SHP77 treated with DMSO at 0.1 percent for 48 hours (cell line): ENCODE measurements at regions not wholly inside any gene's neighbourhood (a gene's known extent, or its start where the extent isn't known, plus 50 kb on each side); places are given as distances from the start of the nearest gene placed in this dataset.

Experiments used
- DNase-seq: peaks from one replicate; lab custom pipeline; 2025; lab: John Stamatoyannopoulos, UW

DNA sequence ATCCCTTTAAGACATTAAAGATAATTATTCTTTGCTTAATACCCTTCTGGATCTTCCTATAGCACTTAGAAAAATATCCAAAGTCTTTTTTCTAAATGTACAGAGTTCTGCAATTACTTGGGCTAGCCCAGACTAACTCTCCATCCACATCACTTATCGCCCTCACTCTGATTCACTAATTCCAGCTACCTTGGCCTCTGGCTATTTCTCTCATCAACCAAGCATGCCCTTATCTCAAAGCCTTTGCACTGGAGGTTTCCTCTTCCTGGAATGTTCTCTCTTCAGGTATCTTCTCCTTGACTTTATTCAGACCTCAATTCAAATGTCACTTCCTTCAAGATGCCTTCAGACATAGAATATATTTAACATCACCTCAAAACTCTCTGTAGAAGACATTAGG, 345.1 kb upstream of the SMIM31 start:
- DNase-seq: no peak

DNA sequence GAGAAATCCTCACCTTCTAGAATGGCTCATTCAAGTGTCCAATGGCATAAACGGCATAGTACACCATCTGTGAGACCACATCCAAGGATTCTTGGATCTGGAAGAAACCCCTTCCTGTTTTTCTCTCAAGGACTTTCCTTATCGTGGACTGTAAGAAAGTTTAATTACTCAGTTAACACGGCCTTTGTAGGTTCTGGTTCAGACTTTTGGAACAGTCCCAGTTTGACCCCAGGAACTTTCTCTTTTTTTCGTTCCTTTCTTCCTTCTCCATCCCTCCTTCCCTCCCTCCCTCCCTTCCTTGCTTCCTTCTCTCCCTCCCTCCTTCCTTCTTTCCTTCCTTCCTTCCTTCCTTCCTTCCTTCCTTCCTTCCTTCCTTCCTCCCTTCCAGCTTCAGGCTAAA, 343.5 kb upstream of the SMIM31 start:
- DNase-seq: no peak

DNA sequence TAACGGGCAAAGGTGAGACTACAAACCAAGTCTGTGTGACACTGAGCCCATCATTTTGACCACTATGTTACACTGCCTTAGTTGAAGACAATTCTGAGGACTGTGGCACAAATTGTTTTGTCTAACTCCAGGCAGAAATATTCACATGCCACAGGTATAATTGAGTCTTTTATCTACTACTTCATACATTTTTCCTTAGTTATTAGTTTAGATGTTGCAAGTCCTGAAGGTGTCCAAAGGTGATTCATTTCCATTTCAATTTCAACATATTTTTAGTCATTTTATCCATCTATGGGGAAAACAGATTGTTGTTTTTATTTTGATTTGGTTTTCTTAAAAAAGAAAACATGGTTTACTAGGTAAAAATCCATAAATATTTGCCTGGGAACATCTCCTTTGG, 341.7 kb upstream of the SMIM31 start:
- DNase-seq: no peak

DNA sequence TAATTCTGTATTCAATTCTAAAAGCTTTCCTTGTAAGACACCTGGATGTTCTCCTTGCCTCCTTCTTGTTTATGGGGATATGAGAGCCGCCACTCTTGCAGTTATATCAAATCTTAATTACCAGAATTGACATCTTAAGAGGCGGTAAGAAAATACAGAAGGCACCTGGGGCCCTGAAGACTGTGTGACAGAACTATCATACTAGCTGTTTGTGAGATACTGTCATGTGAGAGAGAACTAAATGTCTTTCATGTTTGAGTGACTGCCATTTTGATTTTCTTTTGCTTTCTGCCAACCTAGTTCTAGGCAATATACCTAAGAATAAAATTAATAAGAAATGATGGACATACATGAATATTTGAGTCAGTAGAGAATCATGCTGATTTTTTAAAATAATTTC, 340.2 kb upstream of the SMIM31 start:
- DNase-seq: no peak

DNA sequence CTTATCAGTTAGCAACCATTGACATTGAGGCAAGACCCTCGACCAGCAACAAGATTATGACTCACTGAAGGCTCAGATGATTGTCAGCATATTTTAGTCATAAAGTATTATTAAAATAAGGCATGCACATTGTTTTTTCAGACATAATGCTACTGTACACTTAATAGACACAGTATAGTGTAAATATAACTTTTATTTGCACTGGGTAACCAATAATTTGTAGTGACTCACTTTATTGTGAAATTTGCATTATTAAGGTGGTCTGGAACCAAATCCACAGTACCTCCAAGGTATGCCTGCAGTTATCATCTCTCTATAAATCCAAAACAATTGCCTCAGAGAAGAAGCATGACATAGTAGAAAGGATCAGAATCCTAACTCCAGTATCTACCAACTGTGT, 330.1 kb upstream of the SMIM31 start:
- no peak for DNase-seq

DNA sequence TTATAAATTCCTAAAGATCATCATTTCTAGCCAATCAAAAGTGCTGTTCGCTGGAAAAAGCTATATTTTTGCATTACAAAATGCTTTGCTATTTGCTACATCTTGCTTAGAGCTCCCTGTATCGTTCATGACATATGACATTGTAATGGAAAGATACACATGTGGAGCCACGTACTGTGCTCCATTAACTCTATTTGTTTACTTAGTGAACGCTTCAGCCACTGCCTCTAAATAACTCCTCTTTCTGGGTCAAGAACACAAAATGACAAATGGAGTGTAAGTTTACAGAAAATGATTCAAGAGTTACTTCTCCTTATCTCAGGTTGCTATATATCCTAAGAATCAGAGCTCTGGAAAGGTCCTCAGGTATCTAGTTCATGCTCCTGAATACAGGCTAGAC, 329.1 kb upstream of the SMIM31 start:
- no peak for DNase-seq

DNA sequence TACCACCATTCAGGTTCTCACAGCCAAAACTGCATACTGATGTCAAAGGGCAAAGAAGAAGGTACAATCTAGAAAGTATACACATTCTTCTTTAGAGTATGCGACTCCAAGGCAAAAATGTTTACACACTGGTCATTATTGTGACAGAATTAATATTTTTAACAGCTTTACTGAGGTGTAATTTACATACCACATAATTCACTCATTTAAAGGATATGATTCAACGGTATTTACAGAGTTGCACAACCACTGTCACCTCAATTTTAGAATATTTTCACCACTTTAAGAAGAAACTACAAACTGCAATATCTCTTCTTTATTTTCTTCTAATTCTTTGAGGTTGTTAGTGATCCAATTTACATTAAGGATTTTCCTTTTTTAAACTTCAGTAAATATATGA, 325.4 kb upstream of the SMIM31 start:
- no peak for DNase-seq

DNA sequence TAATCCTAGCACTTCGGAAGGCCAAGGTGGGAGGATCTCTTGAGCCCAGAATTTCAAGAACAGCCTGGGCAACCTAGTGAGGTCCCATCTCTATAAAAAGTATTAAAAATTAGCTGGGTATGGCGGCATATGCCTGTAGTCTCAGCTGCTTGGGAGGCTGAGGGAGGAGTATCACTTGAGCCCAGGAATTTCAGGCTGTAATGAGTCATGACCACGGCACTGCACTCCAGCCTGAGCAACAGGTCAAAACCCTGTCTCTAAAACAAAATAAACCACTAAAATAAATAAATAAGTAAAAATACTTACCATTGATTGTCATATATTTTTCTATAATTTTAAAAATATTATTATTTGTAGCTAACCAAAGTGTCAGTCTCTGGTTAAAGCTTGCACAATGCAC, 315.6 kb upstream of the SMIM31 start:
- DNase-seq: no peak

DNA sequence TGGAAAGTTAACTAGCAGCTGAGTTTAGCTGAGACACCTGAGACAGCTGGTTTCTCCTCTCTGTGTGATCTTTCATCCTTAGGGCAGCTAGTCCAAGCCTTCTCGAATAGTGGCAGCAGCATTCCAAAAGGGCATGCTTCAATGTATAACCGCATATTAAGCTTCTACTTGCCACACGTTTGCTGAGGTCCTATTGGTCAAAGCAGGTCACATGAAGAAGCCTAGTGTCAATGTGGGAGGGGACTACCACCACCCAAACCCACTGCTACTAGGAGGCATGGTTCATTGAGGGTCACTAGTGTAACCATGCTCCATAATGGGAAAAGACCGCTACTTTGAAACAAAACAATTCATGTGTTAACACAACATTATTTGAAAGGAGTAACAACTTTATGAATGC, 314.9 kb upstream of the SMIM31 start:
- DNase-seq: no peak

DNA sequence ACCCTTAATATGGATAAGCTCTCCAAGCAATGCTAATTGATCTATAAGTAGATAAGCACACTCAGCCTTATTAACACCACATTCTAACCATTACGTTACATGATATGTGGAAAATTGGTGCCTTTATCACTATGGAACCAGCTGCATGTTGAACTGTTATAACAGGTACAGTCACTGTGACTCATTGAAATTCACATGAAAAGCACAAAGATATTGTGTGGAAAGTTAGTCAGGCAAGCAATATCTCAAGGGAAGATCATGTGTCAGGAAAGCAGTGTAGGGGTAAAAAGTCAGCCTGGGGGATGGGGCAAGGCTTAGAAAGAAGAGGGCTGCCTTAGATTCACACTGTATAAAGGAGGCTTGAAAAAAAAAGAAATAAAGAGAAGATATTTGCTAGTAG, 313.7 kb upstream of the SMIM31 start:
- no peak for DNase-seq

DNA sequence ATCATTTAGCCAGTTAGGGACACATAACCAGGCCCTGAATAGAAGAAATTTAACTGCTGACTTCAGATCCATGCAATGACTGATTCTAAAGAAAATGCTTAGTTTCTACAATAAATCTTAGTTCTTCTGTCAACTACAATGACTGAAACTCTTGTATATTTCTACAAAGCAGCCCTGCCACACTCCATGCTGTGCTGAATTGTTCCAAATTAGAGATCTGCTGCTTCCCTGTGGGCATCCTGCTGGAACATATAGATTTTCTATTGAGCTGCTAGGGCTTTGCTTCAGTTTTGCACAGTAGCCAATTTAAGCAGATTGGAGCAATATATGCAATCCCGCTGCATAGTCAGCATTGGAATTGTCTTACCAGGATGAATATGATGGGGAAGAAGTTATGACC, 312.8 kb upstream of the SMIM31 start:
- DNase-seq: no peak

DNA sequence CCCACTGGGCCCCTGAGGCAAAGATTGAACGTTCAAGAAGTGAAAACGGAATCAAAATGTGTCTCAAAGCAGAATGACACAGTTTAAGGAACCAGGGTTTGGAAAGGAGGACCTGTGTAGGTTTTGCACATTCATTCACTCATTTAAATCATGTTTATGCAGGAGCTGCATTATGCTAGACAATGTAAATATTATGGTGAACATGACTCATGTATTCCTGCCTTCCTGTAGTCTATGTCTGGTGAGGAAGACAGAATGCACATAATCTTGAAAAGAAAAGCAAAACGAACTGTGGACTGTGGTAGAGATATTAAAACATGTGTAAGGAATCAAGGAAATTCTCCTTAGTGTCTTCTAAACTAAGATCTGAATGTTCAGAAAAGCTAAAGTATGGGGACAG, 311.8 kb upstream of the SMIM31 start:
- DNase-seq: no peak

DNA sequence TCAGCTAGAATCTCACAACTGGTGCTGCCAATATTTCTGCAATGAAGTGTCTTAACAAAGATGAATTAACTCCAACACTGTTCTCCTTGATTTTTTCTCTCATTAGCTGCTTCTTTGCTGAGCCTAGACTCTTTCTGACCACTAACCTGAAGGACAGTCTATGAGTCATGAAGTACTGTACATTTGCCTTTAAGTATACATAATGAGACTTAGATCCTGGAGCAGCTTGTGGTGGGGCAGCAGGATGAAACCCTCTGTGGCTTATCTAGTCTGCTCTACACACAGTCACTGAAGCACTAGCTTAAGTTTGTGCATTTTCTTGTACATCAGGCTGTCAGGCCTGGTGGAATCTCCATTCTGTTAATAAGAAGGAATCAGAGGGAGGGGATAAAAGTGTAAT, 307.4 kb upstream of the SMIM31 start:
- no peak for DNase-seq

DNA sequence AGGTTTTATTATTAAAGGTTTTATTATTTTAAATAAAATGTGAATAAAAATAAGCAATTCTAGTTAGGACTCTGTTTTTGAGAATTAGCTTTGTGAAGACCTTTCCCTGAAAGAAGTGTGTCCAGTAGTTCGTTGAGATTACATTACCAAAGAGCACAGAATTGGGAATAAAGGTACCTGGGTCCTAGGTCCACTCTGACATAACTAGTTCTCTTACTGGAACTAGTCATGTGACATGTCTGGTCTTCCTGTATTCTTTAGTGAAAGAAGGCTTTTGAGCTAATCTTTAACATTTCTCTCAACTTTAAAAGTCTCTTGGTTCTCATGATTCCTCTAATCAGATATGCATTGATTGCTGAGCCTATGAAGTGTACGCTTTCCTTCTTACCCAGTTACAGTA, 292.0 kb upstream of the SMIM31 start:
- DNase-seq: no peak

DNA sequence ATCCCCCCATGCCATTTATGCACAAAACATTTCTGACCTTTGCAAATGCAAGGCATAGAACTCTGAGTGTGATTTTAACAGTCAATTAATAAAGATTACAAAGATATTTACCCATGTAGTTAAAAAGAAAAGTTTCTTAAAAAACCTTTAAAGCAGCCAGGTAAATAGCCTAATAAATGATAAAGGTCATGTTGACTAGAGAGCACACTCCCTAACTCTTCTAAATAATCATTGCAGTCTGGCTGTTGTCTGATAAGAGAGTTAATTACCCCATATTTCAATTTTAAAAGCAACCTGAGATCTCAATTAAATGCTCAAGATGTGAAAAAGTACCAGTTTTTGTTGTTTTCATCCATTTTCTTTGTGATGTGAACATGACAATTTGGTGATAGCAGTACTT, 291.5 kb upstream of the SMIM31 start:
- DNase-seq: no peak

DNA sequence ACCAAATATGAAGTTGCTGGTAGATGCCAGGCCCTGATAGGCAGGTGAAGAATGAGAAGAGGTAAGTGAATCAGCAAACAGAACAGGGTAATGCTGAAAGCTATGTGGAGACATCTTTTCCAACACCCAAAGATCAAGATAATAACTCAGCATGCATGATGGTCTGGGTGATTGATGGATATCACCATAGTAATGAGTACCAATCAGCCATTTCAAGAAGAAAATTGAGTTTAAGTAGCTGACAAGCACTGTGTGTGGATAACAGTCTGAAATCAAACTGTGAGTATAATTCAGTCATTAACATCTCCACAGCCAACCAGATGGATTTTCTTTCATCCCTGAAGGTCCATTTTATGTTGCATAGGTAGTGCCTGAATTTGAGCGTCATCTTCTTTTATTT, 289.6 kb upstream of the SMIM31 start:
- no peak for DNase-seq

DNA sequence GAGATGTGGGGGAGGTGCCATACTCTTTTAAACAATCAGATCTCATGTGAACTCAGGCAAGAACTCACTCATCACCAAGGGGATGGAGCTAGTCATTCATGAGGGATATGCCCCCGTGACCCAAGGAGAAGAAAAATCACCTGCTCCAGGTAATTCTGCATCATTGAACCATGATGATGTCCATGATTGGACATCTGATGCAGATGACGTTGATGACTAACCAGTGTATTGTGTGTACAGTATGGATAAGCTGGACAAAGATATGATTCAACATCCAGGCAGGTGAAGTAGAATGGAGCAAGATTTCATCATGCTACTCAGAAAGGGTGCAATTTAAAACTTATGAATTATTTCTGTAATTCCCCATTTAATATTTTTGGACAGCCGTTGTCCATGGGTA, 286.4 kb upstream of the SMIM31 start:
- no peak for DNase-seq

DNA sequence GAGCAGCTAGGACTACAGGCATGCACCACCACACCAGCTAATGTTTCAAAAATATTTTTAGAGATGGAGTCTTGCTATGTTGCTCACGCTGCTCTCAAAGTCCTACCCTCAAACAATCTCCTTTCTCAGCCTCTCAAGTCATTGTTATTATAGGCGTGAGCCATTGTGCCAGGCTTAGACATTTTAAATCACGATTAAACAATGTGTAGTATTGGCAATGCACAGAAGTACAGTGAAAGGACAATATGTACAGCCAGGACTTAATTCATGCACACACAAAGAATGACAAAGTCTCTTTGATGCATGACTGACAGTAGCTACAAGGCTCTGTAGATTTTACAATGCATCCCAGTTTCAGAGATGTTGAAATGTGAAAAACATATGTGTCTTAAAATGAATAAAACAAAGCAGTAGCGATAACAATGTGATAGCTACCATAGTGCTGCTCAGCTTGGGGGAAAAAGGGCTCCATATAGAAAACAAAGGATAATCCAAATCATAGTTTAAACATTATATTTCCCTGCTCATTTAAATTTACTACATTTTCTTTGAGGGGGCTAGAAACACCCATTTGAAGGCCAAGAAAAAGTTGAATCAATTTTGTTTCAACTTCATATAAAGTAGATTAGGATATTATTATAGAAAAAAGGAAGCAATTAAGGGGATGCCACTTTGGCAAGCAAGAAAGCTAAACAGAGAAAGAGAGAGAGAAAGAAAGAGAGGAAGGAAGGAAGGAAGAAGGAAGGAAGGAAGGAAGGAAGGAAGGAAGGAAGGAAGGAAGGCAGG, 272.4 kb upstream of the SMIM31 start:
- DNase-seq: no peak

DNA sequence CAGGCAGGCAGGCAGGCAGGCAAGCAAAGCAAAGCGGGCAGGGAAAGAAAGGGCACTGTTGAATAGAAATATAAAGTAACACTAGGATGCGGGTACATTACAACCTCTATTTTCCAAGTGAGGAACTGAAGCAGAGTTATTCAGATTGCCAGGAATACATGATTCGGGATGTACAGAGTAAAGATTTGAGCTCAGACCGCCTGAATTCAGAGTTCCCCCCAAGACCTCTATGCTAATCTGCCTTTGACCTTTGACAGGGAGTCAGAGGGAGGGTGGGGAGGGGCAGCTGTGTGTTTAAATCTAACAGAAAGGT, 271.9 kb upstream of the SMIM31 start:
- no peak for DNase-seq

DNA sequence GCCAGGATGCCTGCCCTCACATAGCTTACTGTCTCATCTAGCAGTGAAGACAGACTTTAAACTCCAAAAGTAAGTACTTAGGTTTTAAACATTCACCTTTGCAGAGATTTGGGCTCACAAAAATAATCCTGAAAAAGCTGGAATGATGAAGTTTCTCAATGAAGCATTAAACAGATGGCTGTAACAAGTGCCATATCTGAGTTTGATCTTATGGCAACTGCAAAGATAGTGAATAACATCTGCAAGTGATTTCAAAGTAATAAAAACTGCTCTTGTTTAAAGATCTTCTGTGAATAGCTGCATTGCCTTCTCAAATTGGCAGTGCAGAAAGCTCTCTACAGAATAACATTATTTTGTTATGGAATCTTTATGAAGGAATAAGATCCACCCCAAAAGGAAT, 271.2 kb upstream of the SMIM31 start:
- DNase-seq: no peak

DNA sequence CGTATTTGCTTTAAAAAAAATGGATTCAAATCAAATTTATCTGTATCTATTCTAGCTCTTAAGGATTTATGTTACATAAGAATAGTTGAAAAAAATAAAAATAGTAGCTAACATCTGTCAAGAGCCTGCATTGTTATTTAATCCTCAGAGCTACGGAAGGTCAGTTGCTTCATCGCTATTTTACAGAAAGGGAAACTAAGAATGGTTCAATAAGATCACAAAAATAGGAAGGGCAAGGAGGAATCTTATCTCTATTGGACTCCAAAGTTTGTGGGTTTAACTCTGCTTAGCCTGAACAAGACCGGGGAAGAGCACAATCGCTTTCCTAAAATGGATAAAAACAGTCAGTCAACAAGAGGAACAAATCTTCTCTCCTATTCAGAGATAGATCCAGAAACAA, 270.2 kb upstream of the SMIM31 start:
- DNase-seq: no peak

DNA sequence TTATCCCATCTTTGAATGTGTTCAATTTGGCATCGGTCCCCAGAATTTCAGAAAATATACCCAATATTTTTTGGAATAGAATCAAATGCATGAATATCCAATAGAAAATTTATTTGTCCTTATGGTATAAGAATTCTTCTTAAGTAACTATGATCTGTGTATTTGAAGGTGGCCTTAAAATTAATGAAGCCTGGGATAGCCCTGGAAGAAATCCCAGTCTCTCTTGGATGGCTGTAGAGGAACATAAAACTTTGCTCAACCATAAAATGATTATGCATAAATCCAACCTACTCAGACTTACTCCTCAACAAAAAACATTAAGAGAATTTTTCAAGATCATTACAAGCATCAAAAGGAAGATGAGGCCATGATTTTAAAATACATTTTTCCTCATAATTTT, 269.4 kb upstream of the SMIM31 start:
- no peak for DNase-seq

DNA sequence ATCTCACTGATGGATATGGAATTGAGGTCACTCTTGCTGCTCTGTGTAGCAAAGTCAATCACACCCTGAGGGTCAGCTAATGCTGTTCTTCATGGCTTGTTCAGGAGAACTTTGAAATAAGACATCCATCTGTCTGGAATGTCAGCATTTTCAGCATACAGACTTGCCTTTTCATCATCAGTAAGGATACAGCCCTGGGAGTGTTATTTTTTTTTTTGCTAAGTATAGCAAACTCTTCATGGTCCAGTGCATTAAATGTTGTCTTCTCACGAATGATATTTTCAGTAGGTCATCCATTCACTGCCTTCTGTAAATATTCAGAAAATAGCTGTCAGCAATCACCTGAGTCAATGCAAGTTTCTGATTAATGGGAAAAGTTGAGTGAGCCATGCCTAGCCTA, 268.8 kb upstream of the SMIM31 start:
- no peak for DNase-seq

DNA sequence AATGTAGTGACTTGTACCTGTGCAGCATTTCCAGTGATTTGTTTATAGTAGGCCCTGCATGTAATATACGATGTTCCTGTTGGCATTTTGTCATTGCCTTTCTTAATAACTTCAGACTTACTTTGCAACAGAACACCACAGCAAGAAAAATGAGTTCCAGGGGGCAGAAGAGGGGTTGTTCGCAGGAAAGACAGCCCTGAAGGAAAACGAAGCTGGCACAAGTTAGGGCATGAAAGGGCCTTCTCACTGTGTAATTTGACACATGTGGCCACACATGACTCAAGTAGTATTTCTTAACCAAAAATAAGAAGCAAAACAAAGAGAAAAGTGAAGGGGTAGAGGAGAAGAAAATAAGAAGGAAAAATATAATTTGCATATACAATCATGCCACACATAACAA, 265.8 kb upstream of the SMIM31 start:
- no peak for DNase-seq

DNA sequence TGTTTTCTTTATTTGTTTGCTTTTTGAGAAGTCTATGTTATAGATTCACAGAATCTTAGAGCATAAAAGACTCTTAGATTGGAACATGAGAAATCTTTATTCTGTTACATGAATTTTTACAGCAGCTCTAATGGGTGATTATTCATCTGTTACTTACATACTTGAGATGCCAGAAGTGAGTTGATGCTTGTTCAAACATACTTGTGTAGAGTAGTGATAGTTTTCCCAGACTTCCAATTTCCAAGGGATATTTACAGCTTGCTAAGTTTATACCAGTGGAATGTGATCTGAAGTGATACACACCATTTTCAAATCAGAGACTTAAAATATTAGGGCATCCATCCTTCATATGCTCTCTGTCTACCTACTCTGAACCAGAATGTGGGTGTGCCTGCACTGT, 252.9 kb upstream of the SMIM31 start:
- no peak for DNase-seq
